ENCODE measurements at regions not wholly inside any gene's neighbourhood (a gene's known extent, or its start where the extent isn't known, plus 50 kb on each side); places are given as distances from the start of the nearest gene placed in this dataset.

DNA sequence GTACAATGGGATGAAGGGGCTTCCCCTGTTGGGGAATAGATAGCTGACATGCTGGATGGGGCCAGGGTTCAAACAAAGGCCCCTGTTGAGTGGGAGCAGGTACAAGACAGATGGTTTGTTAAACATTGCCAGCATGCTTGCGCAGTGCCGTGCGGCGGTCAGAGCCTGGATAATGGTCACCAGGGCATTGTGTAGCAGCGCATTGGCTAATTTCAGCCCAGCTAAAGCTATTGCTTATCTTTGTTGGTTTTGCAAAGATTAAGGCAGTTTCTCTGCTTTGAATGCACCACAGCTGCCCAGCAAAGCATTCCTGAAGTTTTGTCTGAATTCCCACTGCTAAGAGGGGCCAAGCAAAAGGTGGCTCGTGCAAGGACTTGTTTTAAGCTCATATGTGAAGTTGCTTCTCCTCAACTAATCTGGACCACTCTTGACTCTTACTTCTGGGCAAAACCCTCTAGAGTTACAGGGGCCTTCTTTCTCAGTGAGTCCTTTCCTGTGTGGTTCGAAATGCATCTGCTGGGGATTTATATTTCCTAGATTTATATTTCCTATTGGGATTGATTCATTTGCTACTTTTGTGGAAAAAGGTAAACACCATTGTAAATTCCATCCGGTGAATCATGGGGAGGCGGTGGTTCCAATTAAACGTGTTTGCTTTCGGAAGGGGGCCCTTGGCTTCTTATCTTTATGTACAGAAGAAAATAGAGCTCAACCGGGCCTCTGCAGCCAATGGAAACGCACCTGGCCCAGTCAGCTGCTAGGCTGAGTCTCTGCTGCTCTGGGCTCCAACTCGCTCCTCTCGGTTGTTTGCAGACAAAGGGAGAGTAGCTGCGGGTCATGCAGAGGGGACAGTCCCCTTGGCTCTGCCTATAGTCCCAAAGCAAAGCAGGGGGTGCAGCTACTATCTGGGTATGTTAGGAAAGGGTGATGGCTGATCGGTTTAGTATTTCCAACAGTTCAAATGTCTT is 72.1 kb downstream of the FOXA2 start:
- TF ChIP-seq, protein P1, sequence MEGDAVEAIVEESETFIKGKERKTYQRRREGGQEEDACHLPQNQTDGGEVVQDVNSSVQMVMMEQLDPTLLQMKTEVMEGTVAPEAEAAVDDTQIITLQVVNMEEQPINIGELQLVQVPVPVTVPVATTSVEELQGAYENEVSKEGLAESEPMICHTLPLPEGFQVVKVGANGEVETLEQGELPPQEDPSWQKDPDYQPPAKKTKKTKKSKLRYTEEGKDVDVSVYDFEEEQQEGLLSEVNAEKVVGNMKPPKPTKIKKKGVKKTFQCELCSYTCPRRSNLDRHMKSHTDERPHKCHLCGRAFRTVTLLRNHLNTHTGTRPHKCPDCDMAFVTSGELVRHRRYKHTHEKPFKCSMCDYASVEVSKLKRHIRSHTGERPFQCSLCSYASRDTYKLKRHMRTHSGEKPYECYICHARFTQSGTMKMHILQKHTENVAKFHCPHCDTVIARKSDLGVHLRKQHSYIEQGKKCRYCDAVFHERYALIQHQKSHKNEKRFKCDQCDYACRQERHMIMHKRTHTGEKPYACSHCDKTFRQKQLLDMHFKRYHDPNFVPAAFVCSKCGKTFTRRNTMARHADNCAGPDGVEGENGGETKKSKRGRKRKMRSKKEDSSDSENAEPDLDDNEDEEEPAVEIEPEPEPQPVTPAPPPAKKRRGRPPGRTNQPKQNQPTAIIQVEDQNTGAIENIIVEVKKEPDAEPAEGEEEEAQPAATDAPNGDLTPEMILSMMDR (IDR thresholded peaks at IDR 0.05; ENCODE audit: control insufficient read depth, extremely low read depth, insufficient read depth) = no peak
- no peak for DNase-seq (ENCODE audit: low read depth)
- H3K4me3 ChIP-seq (ENCODE audit: low read depth, low read length) = no peak overlapping the region

DNA sequence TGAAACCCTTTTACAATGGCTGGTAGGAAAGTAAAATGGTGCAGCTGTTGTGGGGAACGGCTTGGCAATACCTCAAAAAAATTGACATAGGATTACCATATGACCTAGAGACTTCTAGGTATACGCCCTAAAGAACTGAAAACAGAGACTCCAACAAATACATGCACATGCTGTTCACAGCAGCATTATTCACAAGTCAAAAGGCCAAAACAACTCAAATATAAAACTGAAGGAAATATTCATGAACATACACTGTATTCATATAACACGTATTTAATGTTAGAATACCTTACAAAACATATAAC is 74.6 kb downstream of the FOXA2 start:
- H3K4me3 ChIP-seq (ENCODE audit: low read depth, low read length) = no peak overlapping the region
- no peak for DNase-seq (ENCODE audit: low read depth)
- TF ChIP-seq, protein P1 (IDR thresholded peaks at IDR 0.05; ENCODE audit: control insufficient read depth, extremely low read depth, insufficient read depth) = no peak

DNA sequence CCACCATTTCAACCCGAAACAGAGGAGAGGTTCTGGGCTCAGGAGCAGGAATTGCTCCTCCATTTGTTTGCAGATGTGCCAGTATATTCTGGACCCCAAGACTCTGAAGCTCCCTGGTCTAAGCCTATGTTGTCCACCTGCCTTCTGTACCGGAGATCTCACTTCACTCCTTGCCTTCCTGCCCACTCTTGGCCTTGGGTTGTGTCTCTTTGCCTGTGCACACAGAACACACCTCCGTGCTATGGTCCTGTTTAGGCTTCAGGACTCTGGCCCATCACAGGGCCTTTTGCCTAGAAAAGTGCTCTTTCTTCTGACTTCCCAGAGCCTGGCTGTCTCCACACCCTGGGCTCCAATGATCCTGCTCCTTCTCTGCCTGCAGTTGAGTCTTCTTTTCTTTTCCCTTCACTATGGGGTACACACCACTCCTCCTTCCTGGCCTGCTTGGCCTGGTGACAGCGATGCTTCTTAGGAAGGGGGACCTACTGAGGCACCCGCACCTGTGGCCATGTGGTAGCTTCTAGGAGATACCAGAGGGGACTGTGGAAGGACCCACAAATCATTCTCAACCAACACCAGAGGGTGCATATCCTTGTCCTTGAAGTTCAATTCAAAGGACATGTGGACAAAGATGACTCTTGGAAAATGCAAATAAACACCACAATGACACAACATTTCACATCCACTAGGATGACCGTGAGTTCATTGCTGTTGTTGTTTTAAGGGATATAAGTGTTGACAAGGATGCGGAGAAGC is 75.1 kb downstream of the FOXA2 start:
- TF ChIP-seq, protein P1 (IDR thresholded peaks at IDR 0.05; ENCODE audit: control insufficient read depth, extremely low read depth, insufficient read depth) = no peak
- no peak for DNase-seq (ENCODE audit: low read depth)
- no peak overlapping the region for H3K4me3 ChIP-seq (ENCODE audit: low read depth, low read length)

DNA sequence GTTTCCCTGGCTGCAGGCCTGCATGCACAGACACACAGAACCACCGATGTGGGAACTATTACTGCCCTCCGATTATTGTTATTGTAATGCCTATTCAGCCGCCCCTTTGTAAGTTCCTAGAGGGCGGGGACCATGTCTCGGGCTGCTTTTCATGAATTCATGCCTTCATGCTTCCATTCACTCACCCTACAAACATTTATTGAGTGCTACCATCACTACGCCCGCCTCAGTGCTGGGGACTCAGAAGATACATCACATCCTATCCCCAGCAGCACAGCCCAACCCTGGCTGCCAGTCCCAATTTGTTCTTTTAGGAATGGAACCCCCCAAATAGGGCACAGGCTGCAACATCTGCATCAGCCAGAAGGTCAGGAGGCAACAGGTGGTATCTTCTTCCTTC is 75.9 kb downstream of the FOXA2 start:
- no peak for DNase-seq (ENCODE audit: low read depth)
- H3K4me3 ChIP-seq (ENCODE audit: low read depth, low read length) = no peak overlapping the region
- TF ChIP-seq, protein P1 (IDR thresholded peaks at IDR 0.05; ENCODE audit: control insufficient read depth, extremely low read depth, insufficient read depth) = no peak

DNA sequence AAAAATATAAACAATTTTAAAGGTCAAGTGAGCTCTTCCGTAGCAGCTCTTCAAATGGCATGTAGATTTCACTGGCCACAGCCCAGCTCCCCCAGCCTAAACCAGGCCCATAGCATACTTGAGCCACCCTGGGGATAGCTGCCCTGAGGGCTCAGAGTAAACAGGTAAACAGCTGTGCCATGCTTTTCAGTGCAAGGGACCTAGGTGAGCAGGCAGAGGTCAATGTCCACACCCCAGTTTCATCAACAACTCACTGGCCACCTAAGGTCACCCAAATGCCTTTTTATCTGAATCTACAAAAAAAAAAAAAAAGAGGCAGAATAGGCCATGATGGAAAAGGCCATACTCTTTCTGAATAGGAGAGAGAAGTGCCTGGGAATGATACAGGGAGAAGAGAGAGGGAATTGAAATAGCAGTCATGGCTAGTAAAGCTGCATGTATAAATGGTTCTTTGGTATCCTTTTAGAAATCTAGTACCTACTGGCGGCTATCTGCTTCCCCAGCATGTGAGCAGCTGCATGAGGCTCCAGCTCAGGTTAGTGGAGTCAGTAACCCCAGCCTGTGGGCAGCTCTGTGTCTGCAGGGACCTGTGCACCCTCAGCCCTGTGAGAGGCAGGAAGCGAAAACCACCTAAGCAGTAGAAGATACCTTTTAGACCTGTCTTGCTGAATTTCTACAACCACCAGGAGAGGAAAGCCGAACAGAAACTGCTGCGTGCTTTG is 77.0 kb downstream of the FOXA2 start:
- no peak for DNase-seq (ENCODE audit: low read depth)
- TF ChIP-seq, protein P1 (IDR thresholded peaks at IDR 0.05; ENCODE audit: control insufficient read depth, extremely low read depth, insufficient read depth) = no peak
- no peak overlapping the region for H3K4me3 ChIP-seq (ENCODE audit: low read depth, low read length)

DNA sequence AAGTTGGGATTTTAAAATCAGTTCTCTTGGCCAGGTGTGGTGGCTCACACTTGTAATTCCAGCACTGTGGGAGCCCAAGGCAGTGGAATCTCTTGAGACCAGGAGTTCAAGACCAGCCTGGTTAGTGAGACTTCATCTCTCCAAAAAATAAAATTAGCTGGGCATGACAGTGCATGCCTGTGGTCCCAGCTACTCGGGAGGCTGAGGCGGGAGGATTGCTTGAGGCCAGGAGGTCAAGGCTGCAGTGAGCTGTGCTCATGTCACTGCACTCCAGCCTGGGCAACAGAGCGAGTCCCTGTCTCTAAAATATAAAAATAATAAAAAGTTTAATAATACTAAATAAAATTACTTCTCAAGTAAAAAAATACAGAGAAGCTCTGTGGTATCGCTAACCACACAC is 77.5 kb downstream of the FOXA2 start:
- H3K4me3 ChIP-seq (ENCODE audit: low read depth, low read length) = no peak overlapping the region
- no peak for DNase-seq (ENCODE audit: low read depth)
- TF ChIP-seq, protein P1 (IDR thresholded peaks at IDR 0.05; ENCODE audit: control insufficient read depth, extremely low read depth, insufficient read depth) = no peak
